Gastroesophageal sphincter (tissue), 4 donors: ENCODE measurements at regions not wholly inside any gene's neighbourhood (a gene's known extent, or its start where the extent isn't known, plus 50 kb on each side); places are given as distances from the start of the nearest gene placed in this dataset.

ENCODE experiments used
- ATAC-seq: fragments of 150-250 bp; one replicate; pipeline ENCODE4 v1.9.1; 2016; ENCODE audit warnings: mild to moderate bottlenecking, moderate library complexity
- H3K27ac ChIP-seq, 4 donors: fragments of 200-600 bp; sonication (generic) in 3 of 4; 1 replicate in 3 of 4; 2 replicates in 1 of 4; pipeline ENCODE4 v1.5.1; 2016 to 2019
- H3K27me3 ChIP-seq: fragments of 200-600 bp; sonication (generic); one replicate; pipeline ENCODE4 v1.5.1; 2019
- H3K36me3 ChIP-seq, 2 donors: fragments of 200-600 bp; sonication (generic); one replicate each; pipeline ENCODE4 v1.5.1; 2019; ENCODE audit warnings: control low read depth in 1 of 2
- H3K4me1 ChIP-seq, 3 donors: fragments of 200-600 bp; sonication (generic); 1 replicate in 2 of 3; 2 replicates in 1 of 3; pipeline ENCODE4 v1.5.1; 2016 to 2019; ENCODE audit warnings: control low read depth in 2 of 3
- H3K4me3 ChIP-seq, 2 donors: fragments of 200-600 bp; sonication (generic); one replicate each; pipeline ENCODE4 v1.5.1; 2019; ENCODE audit warnings: mild to moderate bottlenecking in 1 of 2, moderate library complexity in 1 of 2
- H3K9me3 ChIP-seq, 3 donors: fragments of 200-600 bp; sonication (generic); one replicate each; pipeline ENCODE4 v1.5.1; 2017 to 2019; ENCODE audit warnings: control low read depth in 2 of 3
- CTCF ChIP-seq, 4 experiments: fragments of 200-600 bp in 2 of 4; fragments of 450-650 bp in 2 of 4; sonication (generic) in 1 of 4; IDR thresholded peaks; one replicate each; pipeline ENCODE4 v1.5.1; 2017 to 2019; ENCODE audit warnings: antibody characterized with exemption in 4 of 4, mild to moderate bottlenecking in 2 of 4, moderate library complexity in 2 of 4
- EP300 ChIP-seq: sonication (generic); formaldehyde crosslinking; IDR thresholded peaks from one replicate; pipeline ENCODE4 v1.6.1; 2017; ENCODE audit warnings: antibody characterized with exemption, mild to moderate bottlenecking
- POLR2A ChIP-seq, 2 donors: fragments of 450-650 bp; IDR thresholded peaks; one replicate each; pipeline ENCODE4 v1.6.1; 2017; ENCODE audit warnings: antibody characterized with exemption in 2 of 2, mild to moderate bottlenecking in 2 of 2, moderate library complexity in 1 of 2
- POLR2AphosphoS5 ChIP-seq: sonication (generic); formaldehyde crosslinking; IDR thresholded peaks from one replicate; pipeline ENCODE4 v1.6.1; 2017; ENCODE audit warnings: antibody characterized with exemption
- WGBS, 2 donors: methylation state at CpG; one replicate each; pipeline ENCODE4 v1.1.5; 2018; ENCODE audit warnings: low coverage in 1 of 2; 5-methylcytosine and 5-hydroxymethylcytosine counted together

GRCh38 chr17:77723071-77723908 lies 235.2 kb upstream of the TNRC6C start:
- no peak overlapping the region for H3K4me3 ChIP-seq
- WGBS, 2 donors: 100% methylated on average over 6 of the region's 20 CpGs; no CpG with 5 or more reads in 1 of the 2 donors
- no peak for ATAC-seq

DNA sequence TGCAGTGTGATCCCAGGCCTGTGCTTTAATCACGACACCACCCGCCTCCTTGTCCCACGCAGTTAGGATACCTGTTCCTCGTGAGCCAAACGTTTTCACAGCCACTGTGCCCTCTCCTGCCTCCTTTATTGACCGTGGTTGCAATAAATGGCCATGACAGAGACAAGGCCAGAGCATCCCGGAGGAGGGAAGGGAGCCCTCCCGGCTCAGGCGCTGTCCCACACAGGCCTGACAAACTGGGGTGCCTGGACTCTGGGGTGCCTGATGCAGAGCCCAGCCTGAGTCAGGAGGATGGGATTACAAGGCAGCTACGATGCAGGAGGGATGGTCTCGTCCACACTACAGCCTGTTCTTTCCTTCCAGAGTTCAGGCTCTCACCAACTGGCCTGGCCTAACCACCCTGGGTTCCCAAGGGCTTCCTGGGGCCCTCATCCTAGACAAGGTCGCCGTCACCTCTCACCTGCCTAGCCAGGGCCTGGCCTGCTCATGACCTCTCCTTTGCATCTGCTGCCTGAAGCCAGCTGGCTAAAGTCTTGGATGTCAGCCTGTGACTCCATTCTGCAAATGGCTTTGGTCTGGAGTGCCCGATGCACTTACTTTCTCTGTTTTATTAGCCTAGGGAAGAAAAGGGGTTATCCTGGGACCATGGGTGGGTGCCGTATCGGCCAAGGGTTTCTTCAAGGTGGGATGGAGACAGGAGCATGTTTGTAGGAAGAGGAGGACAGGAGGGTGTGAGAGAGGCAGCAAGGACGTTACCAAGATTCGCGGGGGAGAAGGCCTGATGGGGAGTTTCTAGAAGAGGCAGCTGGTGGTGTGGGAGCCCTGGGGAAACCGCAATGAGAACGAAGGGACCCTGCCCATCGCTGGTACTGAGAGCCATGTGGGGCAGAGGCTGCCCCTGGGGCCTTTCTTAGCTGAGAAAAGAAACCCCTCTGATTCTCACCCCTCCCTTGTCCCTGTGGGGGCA lies 234.3 kb upstream of the TNRC6C start:
- TF ChIP-seq EP300: no peak
- no peak for TF ChIP-seq POLR2AphosphoS5
- no peak for TF ChIP-seq POLR2A (IDR thresholded peaks at IDR 0.05)
- Histone ChIP-seq H3K27me3 (no peaks in the 10 kb centered on the region), H3K4me3 (no peak overlapping the region), H3K4me1 (peaks cover 0 to 27% (median 12%) of the 10 kb centered on the region in 3 donors), H3K27ac (no peak overlapping the region), H3K9me3 (no peaks in the 10 kb centered on the region), H3K36me3 (no peaks in the 10 kb centered on the region)
- ATAC-seq: no peak
- WGBS, 2 donors: 55 to 83% methylated on average over 2 to 13 of the region's 22 CpGs

More at GRCh38 chr17:77723071-77723908, 235.2 kb upstream of the TNRC6C start:
- H3K4me1 ChIP-seq: peaks cover 0 to 18% (median 12%) of the 10 kb centered on the region in 3 donors
- no peaks in the 10 kb centered on the region for H3K27me3 ChIP-seq
- TF ChIP-seq EP300: no peak
- TF ChIP-seq POLR2A (IDR thresholded peaks at IDR 0.05): no peak
- no peak for TF ChIP-seq POLR2AphosphoS5
- no peak for TF ChIP-seq CTCF (IDR thresholded peaks at IDR 0.05)
- H3K9me3 ChIP-seq: no peaks in the 10 kb centered on the region
- no peak overlapping the region for H3K27ac ChIP-seq
- no peaks in the 10 kb centered on the region for H3K36me3 ChIP-seq

DNA sequence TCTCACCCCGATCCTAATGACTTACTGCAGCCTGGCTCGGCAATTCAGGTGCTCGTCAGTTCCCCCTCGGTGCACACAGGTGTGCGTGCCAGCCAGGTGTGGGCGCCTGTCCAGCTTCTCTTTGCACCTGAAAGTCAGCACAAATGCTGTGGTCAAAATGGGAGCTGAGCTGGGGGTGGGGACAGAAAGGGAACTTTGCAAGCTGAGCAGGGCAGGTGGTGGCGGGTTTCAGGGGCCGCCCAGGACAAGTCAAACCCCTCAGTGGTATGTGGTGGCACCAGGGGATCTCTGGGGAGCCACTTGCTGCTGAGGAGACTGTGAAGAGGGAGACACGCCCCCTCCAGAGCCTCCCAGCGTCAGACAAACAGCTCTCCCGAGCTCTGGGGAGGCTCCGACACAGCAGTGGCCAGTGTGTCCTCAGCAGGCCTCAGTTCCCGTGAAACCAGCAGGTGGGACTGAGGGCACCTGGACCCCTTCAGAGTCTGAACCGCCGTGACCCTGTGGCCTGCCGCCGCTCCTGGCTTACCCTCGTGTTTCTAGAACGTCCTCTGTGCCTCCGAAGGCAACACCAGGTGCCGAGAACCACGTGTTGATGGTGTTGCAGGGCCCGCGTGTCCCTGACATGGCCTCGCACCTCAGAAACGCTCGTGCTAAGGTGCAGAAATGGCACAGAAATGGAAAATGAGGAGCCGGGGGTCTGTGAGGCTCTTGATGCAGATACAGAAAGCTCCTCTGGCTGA lies 233.5 kb upstream of the TNRC6C start:
- Histone ChIP-seq H3K36me3 (no peaks in the 10 kb centered on the region), H3K9me3 (no peaks in the 10 kb centered on the region), H3K27me3 (no peaks in the 10 kb centered on the region), H3K27ac (no peak overlapping the region), H3K4me1 (peaks cover 0 to 34% (median 12%) of the 10 kb centered on the region in 3 donors), H3K4me3 (no peak overlapping the region)
- 100% methylated on average over 1 of the region's 28 CpGs for WGBS, 2 donors
- TF ChIP-seq EP300 (no peak), POLR2AphosphoS5 (no peak), POLR2A (IDR thresholded peaks at IDR 0.05) (no peak), CTCF (IDR thresholded peaks at IDR 0.05) (no peak)
- ATAC-seq: no peak

- Histone ChIP-seq H3K36me3 (no peaks in the 10 kb centered on the region), H3K27me3 (no peaks in the 10 kb centered on the region), H3K27ac (no peak overlapping the region), H3K9me3 (no peaks in the 10 kb centered on the region), H3K4me3 (no peak overlapping the region), H3K4me1 (peaks cover 0 to 34% (median 12%) of the 10 kb centered on the region in 3 donors)
- TF ChIP-seq POLR2A (IDR thresholded peaks at IDR 0.05): no peak
- TF ChIP-seq POLR2AphosphoS5: no peak
- no peak for TF ChIP-seq EP300
- TF ChIP-seq CTCF (IDR thresholded peaks at IDR 0.05): no peak
- WGBS, 2 donors: 100% methylated on average over 1 of the region's 5 CpGs; no CpG with 5 or more reads in 1 of the 2 donors
- ATAC-seq: no peak
Observed at GRCh38 chr17:77725846-77726245, 232.7 kb upstream of the TNRC6C start.
